BE2C (cell line): ENCODE measurements at regions not wholly inside any gene's neighbourhood (a gene's known extent, or its start where the extent isn't known, plus 50 kb on each side); places are given as distances from the start of the nearest gene placed in this dataset.

Source experiments
- DNase-seq: peaks from one replicate; pipeline ENCODE4 v3.0.0-alpha.2; 2020
- H3K27me3 ChIP-seq: fragments of 250-450 bp; sonication (Bioruptor Pico); 2 replicates; pipeline ENCODE4 v1.5.1; 2020; ENCODE audit warnings: mild to moderate bottlenecking
- H3K36me3 ChIP-seq: fragments of 250-450 bp; sonication (Bioruptor Pico); 2 replicates; pipeline ENCODE4 v1.5.1; 2020; ENCODE audit warnings: mild to moderate bottlenecking
- H3K4me1 ChIP-seq: fragments of 250-450 bp; sonication (Bioruptor Pico); 2 replicates; pipeline ENCODE4 v1.5.1; 2020
- H3K4me3 ChIP-seq: 2 replicates; pipeline ENCODE4 v1.5.1; 2011; ENCODE audit warnings: low read depth, low read length
- H3K9me3 ChIP-seq: fragments of 250-450 bp; sonication (Bioruptor Pico); 2 replicates; pipeline ENCODE4 v1.5.1; 2020
- TF ChIP-seq, protein P1 (sequence below): IDR thresholded peaks from 2 replicates; pipeline ENCODE4 v1.5.1; 2012; ENCODE audit warnings: mild to moderate bottlenecking, low read depth, low read length

DNA sequence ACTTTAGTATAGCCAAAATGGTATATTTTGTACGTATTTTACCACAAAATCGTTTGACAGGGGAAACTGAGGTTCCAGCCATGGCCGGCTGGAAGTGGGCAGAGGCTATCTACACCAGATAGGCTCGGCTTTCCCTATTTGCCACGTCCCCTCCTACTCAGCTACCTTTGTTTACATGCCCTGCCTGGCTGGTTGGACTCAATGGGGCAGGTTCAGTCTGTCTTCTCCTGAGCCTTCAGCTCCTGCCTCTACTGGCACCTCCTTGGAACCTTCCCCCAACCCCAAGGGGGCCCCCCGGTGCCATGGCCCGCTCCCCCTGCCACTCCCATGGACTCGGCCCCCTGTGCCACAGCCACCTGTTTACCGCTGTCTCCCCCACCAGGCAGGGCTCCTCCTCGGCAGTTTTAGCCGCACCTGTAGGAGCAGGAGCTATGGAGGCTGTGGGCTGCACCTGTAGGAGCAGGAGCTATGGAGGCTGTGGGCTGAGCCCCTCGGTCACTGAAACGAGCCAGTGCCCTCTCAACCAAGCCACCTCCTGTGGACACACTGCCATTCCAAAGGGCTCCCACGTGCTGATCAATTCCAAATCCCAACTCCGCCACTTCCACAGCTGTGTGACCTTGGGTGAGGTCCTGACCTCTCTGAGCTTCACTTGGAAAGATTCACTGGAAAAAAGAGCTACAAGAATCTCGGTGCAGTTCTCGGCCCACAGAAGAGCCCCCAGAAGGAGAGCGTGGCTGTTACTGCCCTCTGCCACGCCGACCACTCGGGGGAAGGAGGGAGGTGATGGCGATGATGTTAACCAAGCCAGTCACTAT lies 62.2 kb downstream of the NCOR2 start:
- Histone ChIP-seq H3K4me1 (peaks cover 22% of the 10 kb centered on the region), H3K9me3 (no peaks in the 10 kb centered on the region), H3K4me3 (no peak overlapping the region), H3K27me3 (no peaks in the 10 kb centered on the region), H3K36me3 (no peaks in the 10 kb centered on the region; the same call in 1 of the 2 replicates)
- no peak for DNase-seq
- TF ChIP-seq, protein P1, sequence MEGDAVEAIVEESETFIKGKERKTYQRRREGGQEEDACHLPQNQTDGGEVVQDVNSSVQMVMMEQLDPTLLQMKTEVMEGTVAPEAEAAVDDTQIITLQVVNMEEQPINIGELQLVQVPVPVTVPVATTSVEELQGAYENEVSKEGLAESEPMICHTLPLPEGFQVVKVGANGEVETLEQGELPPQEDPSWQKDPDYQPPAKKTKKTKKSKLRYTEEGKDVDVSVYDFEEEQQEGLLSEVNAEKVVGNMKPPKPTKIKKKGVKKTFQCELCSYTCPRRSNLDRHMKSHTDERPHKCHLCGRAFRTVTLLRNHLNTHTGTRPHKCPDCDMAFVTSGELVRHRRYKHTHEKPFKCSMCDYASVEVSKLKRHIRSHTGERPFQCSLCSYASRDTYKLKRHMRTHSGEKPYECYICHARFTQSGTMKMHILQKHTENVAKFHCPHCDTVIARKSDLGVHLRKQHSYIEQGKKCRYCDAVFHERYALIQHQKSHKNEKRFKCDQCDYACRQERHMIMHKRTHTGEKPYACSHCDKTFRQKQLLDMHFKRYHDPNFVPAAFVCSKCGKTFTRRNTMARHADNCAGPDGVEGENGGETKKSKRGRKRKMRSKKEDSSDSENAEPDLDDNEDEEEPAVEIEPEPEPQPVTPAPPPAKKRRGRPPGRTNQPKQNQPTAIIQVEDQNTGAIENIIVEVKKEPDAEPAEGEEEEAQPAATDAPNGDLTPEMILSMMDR = no peak

DNA sequence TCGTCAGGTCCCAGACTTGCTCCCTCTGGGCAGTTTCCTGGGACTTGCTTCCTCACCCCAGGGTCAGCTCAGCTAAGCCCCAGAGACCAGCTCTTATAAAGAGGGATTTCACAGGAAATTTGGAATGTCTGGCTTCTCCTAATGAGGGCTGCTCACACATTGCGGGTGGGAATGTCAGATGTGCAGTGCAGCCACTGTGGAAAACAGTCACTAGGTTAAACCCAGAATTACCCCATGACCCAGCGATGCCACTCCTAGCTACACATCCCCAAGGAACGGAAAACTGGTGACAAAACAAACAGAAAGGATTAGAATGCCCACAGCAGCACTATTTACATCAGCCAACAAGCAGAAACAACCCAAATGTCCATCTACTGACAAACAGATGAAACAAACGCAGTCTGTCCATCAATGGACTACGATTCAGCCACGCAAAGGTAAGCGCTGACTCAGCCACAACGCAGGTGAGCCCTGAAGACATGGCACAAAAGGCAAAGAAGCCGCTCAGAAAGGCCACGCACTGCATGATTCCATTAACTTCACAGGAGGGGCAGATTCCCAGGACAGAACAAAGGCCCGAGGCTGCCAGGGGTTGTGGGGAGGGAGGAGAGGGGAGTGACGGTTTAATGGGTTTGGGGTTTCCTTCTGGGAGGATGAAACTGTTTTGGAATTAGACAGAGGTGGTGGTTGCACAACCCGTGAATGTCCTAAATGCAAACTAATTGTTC lies 63.0 kb downstream of the NCOR2 start:
- DNase-seq = no peak
- no peaks in the 10 kb centered on the region for H3K27me3 ChIP-seq
- TF ChIP-seq, protein P1 = no peak
- no peak overlapping the region for H3K4me3 ChIP-seq
- H3K9me3 ChIP-seq = no peaks in the 10 kb centered on the region
- H3K36me3 ChIP-seq = no peaks in the 10 kb centered on the region; the same call in 1 of the 2 replicates
- peaks cover 15% of the 10 kb centered on the region for H3K4me1 ChIP-seq

DNA sequence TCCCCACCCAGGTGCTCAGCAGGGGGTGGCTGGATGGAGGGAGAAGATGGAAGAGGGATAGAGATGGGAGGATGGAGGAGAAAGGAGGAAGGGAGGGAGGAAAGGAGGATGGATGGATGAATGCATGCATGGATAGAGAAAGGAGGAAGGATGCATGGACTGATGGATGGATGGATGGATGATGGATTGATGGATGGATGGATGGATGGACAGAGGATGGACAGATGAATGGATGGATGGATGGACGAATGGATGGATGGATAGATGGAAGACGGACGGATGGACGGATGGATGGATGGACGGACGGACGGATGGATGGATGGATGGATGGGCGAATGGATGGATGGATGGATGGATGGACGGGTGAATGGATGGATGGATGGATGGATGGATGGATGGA lies 64.1 kb downstream of the NCOR2 start:
- Histone ChIP-seq H3K36me3 (no peaks in the 10 kb centered on the region; the same call in 1 of the 2 replicates), H3K4me3 (no peak overlapping the region), H3K9me3 (no peaks in the 10 kb centered on the region), H3K4me1 (peaks cover 14% of the 10 kb centered on the region), H3K27me3 (no peaks in the 10 kb centered on the region)
- TF ChIP-seq, protein P1 = no peak
- no peak for DNase-seq

DNA sequence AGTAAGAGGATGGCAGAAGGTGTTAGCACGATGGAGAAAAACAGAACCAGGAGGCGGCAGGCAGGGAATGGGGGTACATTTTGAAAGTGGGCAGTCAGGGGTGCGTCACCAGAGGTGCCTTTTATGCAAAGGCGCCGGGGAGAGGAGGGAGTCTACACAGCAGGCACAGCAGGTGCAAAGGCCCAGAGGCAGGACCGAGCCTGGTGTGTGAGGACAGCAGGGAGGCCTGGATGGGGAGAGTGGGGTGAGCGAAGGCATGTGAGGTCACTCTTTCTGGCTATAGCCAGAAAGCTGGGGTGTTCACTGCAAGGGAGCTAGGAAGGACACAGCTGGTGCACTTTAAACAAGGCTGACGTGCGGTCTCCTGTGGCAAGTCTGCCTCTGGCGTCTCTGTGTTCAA lies 65.0 kb downstream of the NCOR2 start:
- TF ChIP-seq, protein P1 = no peak
- Histone ChIP-seq H3K27me3 (no peaks in the 10 kb centered on the region), H3K9me3 (no peaks in the 10 kb centered on the region), H3K4me1 (peaks cover 12% of the 10 kb centered on the region), H3K4me3 (no peak overlapping the region), H3K36me3 (no peaks in the 10 kb centered on the region; the same call in 1 of the 2 replicates)
- no peak for DNase-seq

DNA sequence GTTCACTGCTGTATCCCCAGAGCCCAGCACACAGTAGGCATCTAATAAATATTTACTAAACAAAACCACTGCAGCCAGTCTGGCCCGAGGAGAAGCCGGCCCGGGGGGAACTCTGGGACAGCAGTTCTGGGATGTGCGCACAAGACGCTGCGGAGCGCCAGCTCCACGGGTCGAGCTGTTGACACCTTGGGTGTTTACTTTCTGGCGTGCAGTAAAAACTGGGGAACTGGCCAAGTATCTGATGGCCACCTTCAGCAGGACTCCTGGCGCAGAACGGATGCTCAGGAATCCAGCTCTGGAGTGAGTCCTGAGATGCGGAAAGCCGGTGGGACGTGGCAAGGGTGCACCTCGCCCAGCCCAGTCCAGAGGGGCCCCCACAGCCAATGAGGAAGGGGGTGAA lies 65.6 kb downstream of the NCOR2 start:
- Histone ChIP-seq H3K9me3 (no peaks in the 10 kb centered on the region), H3K4me3 (no peak overlapping the region), H3K4me1 (peaks cover 9% of the 10 kb centered on the region), H3K36me3 (no peaks in the 10 kb centered on the region), H3K27me3 (no peaks in the 10 kb centered on the region)
- TF ChIP-seq, protein P1 = no peak
- no peak for DNase-seq
